Heart right ventricle (tissue), 16 donors: ENCODE measurements at regions not wholly inside any gene's neighbourhood (a gene's known extent, or its start where the extent isn't known, plus 50 kb on each side); places are given as distances from the start of the nearest gene placed in this dataset.

Source experiments
- ATAC-seq, 8 donors: fragments of 200-7000 bp; cut with Tn5 transposase; one replicate each; pipeline ENCODE4 v1.9.1; 2020; ENCODE audit warnings: mild to moderate bottlenecking in 8 of 8, moderate library complexity in 8 of 8, moderate number of reproducible peaks in 1 of 8
- DNase-seq, 2 donors: peaks; one replicate each; pipeline ENCODE4 v3.0.0-alpha.2; 2020
- H3K27ac ChIP-seq, 10 donors: fragments of 200-600 bp; sonication (generic) in 2 of 10; one replicate each; pipeline versions ENCODE4 v1.5.0 to v1.8.0; 2020 to 2022; ENCODE audit warnings: mild to moderate bottlenecking in 3 of 10
- H3K27me3 ChIP-seq, 7 donors: fragments of 200-600 bp; one replicate each; pipeline ENCODE4 v1.8.0; 2021 to 2022; ENCODE audit warnings: mild to moderate bottlenecking in 2 of 7
- H3K36me3 ChIP-seq, 9 donors: fragments of 200-600 bp; sonication (generic) in 1 of 9; one replicate each; pipeline versions ENCODE4 v1.5.0 to v1.8.0; 2020 to 2022; ENCODE audit warnings: mild to moderate bottlenecking in 2 of 9
- H3K4me1 ChIP-seq, 9 donors: fragments of 200-600 bp; sonication (generic) in 1 of 9; one replicate each; pipeline versions ENCODE4 v1.5.0 to v1.8.0; 2020 to 2022; ENCODE audit warnings: mild to moderate bottlenecking in 4 of 9
- H3K4me3 ChIP-seq, 10 donors: fragments of 200-600 bp; sonication (generic) in 2 of 10; one replicate each; pipeline versions ENCODE4 v1.5.0 to v1.8.0; 2020 to 2022; ENCODE audit warnings: mild to moderate bottlenecking in 7 of 10, moderate library complexity in 2 of 10
- H3K9me3 ChIP-seq, 11 donors: fragments of 200-600 bp in 10 of 11; sonication (generic) in 2 of 11; one replicate each; pipeline versions ENCODE4 v1.5.0 to v1.8.0; 2013 to 2022; ENCODE audit warnings: mild to moderate bottlenecking in 2 of 11, control low read depth in 1 of 11, moderate library complexity in 1 of 11
- WGBS, 2 donors: extraction: QIAGEN DNeasy Blood & Tissue Kit; methylation state at CpG; one replicate each; pipeline ENCODE4 v1.1.7; 2013; ENCODE audit warnings: inconsistent platforms in 1 of 2; 5-methylcytosine and 5-hydroxymethylcytosine counted together
- intact Hi-C, 10 donors: fragments of 100-400 bp; cut with DNase I; formaldehyde crosslinking; loops; one replicate each; pipeline versions ENCODE4 v1.11.1 to v1.14.2; 2022
- TF ChIP-seq, protein P1 (sequence below), 9 donors: fragments of 200-600 bp; sonication (generic) in 2 of 9; IDR thresholded peaks; one replicate each; pipeline versions ENCODE4 v1.5.0 to v1.8.0; 2021 to 2022; ENCODE audit warnings: antibody characterized with exemption in 9 of 9, mild to moderate bottlenecking in 5 of 9, moderate library complexity in 1 of 9
- donor health status: Arrhythmogenic right ventricular cardiomyopathy.
- donor health status: ischemic (EF 13 %, LVEDD 7.1; RV severe dilation, severe dysfunction).
- donor health status: healthy with polysubstance abuse.
- donor health status: DM: no; HTN: yes; CAD: no.
- donor health status: DM: no; HTN: no; CAD: no.
- donor health status: ischemic (EF 25% LVEDD 6.9; RV normal size, moderate dysfunction).
- donor health status: ischemic (EF 25% LVEDD 5.7; RV mildly dilated, moderate dysfunction).
- donor health status: healthy.
- donor health status: DM: yes; HTN: yes; CAD: no.
- donor health status: Ischemic cardiomyopathy.
- donor health status: ischemic (EF 35%, LVEDD 5.7; RV mildly dilated, moderate dysfunction).
- donor health status: nonischemic (EF 11% LVEDD 7.7; RV severe dilation, severe dysfunction).
- donor health status: DM: yes; HTN: yes; CAD: no.
- donor health status: PGD.
- donor health status: ischemic (EF 29% LVEDD 5.4; RV normal size, mild dysfunction).
- donor health status: nonischemic (EF 23%, LVEDD 6.1; RV moderate dilation, normal function).

DNA sequence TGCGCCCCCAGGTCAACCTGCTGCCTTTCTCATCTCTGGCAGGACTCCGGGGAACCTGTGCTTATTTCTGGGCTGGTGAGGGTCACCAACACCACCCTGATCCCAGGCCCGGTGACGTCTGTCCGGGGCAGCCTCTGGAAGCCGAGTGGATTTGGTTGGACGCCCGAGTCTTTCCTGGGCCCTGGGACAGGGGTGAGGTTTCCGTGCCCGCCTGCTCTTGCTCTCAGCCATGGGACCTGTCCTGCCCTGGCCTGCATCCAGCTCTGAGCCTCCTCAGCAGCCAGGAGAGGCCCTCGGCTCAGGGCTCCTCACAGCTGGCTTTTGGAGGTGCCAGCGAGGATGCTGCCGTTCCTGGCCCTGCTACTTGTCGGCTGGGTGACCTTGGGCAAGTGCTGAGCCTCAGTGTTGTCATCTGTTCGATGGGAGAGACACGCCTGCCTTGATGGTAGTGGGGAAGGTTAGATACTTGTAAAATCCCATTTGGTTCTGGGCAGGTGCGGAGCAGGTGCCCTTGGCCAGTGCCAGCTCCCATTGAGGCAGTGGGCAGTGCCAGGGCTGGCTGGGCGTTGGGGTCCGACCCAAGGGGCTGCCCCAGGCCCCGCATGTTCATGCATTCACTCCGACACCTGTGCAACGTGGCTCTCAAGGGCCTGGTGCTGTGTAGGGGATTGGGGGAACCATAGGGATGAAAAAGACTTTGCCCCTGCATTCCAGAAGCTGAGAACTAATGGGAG is 58.9 kb upstream of the THY1 start:
- intact Hi-C loops: loop anchor here (1.0 to 10.0 kb wide), 13 partner anchors 50 to 627 kb away; partner anchors contain the start of gene NECTIN1 (in 4 of the 10)
- Histone ChIP-seq H3K27me3 (peaks cover 0 to 21% (median 7%) of the 10 kb centered on the region in 7 donors), H3K36me3 (no peaks in the 10 kb centered on the region), H3K4me3 (peak overlapping the region in 1 of 10 donors; percentile 11), H3K9me3 (no peaks in the 10 kb centered on the region), H3K27ac (no peak overlapping the region), H3K4me1 (peaks cover 0 to 9% (median 4%) of the 10 kb centered on the region in 9 donors)
- WGBS, 2 donors: 46 to 49% methylated on average over 22 of the region's 22 CpGs
- peak; percentile 8 to 63 (median 24) for ATAC-seq
- TF ChIP-seq, protein P1, sequence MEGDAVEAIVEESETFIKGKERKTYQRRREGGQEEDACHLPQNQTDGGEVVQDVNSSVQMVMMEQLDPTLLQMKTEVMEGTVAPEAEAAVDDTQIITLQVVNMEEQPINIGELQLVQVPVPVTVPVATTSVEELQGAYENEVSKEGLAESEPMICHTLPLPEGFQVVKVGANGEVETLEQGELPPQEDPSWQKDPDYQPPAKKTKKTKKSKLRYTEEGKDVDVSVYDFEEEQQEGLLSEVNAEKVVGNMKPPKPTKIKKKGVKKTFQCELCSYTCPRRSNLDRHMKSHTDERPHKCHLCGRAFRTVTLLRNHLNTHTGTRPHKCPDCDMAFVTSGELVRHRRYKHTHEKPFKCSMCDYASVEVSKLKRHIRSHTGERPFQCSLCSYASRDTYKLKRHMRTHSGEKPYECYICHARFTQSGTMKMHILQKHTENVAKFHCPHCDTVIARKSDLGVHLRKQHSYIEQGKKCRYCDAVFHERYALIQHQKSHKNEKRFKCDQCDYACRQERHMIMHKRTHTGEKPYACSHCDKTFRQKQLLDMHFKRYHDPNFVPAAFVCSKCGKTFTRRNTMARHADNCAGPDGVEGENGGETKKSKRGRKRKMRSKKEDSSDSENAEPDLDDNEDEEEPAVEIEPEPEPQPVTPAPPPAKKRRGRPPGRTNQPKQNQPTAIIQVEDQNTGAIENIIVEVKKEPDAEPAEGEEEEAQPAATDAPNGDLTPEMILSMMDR (IDR thresholded peaks at IDR 0.05): peak in 5 of 9 donors; percentile 1 to 9 (median 7)
- DNase-seq: peak in 1 of 2 donors; percentile 33

DNA sequence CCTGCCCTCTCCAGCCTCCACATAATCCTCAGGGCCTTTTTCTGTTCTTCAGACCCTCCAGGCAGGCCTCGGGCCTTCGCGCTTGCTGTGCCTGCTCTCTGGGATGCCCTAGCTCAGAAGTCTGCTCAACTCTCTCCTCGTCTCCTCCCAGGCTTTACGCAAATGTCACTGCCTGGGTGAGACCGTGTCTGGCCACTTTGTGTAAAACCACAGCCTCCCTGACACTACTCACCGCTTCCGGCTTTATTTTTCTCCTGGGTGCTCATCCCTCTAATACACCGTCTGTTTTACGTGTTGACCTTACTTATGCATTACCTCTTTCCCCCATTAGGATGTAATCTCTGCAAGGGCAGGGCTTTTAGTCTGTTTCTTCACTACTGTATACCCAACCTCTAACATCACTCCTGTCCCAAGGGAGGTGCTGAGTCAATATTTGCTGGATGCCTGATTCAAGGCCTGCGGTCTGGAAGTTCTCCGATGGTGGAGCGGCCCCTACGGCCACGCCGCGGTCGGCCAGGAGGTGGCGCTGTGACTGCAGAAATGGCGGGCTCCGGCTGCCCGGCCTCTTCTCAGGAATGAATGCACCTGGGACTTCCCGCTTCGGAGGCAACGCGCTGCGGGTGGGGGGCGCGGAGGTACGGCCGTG is 58.2 kb upstream of the THY1 start:
- Histone ChIP-seq H3K27ac (no peak overlapping the region), H3K4me3 (peak overlapping the region in 1 of 10 donors; percentile 11), H3K36me3 (no peaks in the 10 kb centered on the region), H3K27me3 (peaks cover 0 to 21% (median 4%) of the 10 kb centered on the region in 7 donors), H3K4me1 (peaks cover 0 to 9% (median 4%) of the 10 kb centered on the region in 9 donors), H3K9me3 (no peaks in the 10 kb centered on the region)
- ATAC-seq (peak; percentile 69 to 93 (median 86)), DNase-seq (peak; percentile 75 to 82)
- TF ChIP-seq, protein P1 (IDR thresholded peaks at IDR 0.05): peak; percentile 90 to 99 (median 97)
- WGBS, 2 donors: 28 to 30% methylated on average over 31 of the region's 31 CpGs
- intact Hi-C loops: loop anchor here (1.0 to 10.0 kb wide), 13 partner anchors 51 to 628 kb away; partner anchors contain the start of gene NECTIN1 (in 4 of the 10)

DNA sequence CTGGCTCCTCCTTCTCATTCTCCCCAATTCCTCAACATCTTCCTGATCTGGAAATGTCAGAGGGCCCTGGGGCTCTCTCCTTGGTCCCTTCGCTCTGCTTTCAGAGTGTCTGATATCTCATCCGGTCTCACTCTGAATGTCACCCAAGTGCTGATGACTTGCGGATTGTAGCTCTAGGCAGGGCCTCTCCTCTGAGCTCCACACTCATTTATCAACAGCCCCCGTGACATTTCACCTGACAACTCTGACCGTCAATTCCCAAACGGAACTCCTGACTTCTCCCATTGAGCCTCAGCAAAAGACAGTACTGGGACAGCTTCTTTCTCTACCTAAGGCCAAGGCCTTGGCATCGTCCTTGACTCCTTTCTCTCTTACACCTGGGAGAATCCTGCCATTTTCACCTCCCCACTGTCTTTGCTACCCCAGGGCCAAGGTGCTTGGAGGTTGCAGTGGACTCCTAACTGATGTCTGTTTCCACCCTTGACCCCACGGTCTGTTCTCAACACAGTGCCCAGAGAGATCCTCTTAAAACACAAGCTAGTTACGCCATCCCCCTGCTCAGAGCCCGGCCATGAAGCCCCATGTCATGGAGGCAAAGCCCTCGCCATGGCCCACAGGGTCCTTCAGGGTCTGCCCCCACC is 57.5 kb upstream of the THY1 start:
- TF ChIP-seq, protein P1 (IDR thresholded peaks at IDR 0.05): no peak
- no peaks in the 10 kb centered on the region for H3K9me3 ChIP-seq

More for the DNA sequence above, 57.5 kb upstream of the THY1 start:
- H3K36me3 ChIP-seq: no peaks in the 10 kb centered on the region
- ATAC-seq (peak in 2 of 8 donors; percentile 6 to 7), DNase-seq (no peak)
- H3K4me3 ChIP-seq: no peak overlapping the region
- H3K27me3 ChIP-seq: peaks cover 0 to 19% (median 4%) of the 10 kb centered on the region in 7 donors
- WGBS, 2 donors: 86 to 91% methylated on average over 11 of the region's 11 CpGs
- intact Hi-C loops: loop anchor here (1.0 to 10.0 kb wide), 13 partner anchors 52 to 628 kb away; partner anchors contain the start of gene NECTIN1 (in 4 of the 10)
- H3K4me1 ChIP-seq: peaks cover 0 to 9% (median 4%) of the 10 kb centered on the region in 9 donors
- no peak overlapping the region for H3K27ac ChIP-seq
